Esophagus mucosa (tissue), 1 donor: ENCODE measurements at regions not wholly inside any gene's neighbourhood (a gene's known extent, or its start where the extent isn't known, plus 50 kb on each side); places are given as distances from the start of the nearest gene placed in this dataset.
"Not testable (repeated sequence)": the region's sequence is repeated elsewhere in the genome, so short reads cannot be mapped to it uniquely, and the experiment has no call there.

Experiments used
- ATAC-seq: fragments of 200-7000 bp; cut with Tn5 transposase; one replicate; pipeline ENCODE4 v1.9.1; 2020
- donor health status: DM: yes; HTN: yes; CAD: no.

DNA sequence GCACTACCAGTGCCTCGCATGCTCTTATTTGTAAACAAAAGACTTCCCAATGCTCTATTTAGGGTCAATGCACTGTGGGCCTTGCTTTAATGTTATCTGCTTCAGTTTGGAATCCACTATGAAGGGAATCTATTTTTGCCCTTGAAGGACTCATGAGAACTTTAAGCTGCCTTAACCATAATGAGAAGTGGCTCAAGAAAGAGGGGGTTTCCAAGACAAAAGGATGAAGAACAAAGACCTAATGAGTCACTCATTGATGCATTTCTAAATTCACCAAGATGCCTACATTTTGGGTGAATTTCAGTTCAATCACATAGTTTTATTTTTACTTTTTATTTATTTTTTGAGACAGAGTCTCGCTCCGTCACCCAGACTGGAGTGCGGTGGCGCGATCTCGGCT, 228.2 kb downstream of the LY86 start:
- ATAC-seq: no peak

- ATAC-seq: no peak
Measured at GRCh38 chr6:6818078-6818639, 229.6 kb downstream of the LY86 start.

GRCh38 chr6:6820641-6821238, 232.2 kb downstream of the LY86 start:
- ATAC-seq: peak; percentile 96

- no peak for ATAC-seq
Measured at GRCh38 chr6:6821639-6822261, 233.2 kb downstream of the LY86 start.

GRCh38 chr6:6823030-6823429, 234.5 kb downstream of the LY86 start:
- ATAC-seq: no peak

GRCh38 chr6:6823568-6824224, 235.2 kb downstream of the LY86 start:
- no peak for ATAC-seq

DNA sequence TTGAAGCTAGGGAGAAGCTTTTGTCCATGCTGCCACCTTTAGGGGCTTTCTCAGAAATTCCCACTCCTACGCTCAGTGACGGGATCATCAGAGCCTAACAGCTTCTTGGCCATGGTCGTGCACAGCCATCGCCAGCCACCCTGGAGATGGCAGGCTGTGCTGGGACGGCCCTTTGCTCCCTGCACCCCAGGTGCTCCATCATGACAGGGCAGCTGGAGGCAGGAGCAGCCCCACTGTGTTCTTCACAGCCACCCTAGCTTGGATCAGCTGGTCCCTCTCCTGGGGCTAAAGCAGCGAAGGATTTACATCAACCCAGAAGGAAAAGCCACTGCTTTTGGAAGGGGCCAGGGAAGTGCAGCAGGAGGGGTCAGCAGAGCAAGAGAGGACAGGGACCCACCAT, 235.9 kb downstream of the LY86 start:
- ATAC-seq: no peak

DNA sequence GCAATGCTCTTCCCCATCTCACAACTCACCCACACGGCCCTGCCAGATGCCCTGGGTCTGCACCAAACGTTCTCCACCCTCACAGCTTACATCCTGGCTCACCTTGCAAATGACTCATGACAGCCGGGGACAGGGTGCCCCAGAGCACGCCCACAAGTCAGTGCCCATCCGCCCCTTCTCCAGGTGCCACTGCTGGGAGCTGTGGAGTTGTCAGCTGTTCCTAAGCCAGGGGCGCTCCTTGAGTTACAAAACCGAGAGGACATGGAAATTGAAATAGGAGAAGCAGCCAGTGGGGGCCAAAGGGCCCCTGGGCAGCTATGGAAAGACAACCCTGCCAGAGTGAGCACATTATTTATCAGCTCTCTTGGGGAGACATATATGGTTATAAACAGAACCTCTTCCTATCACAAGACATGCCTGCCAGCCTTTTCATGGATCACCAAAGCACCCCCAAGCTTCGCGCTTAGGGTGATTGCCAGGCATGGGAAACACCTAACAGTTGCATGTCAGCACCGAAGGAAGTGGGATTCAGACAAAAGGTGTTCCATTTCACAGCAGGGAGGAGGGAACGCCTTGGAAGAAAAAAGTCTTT, 236.8 kb downstream of the LY86 start:
- peak; percentile 78 for ATAC-seq

GRCh38 chr6:6826095-6826901, 237.8 kb downstream of the LY86 start:
- peak; percentile 44 for ATAC-seq

GRCh38 chr6:6826961-6827360, 238.4 kb downstream of the LY86 start:
- no peak for ATAC-seq

- ATAC-seq: no peak
Measured at GRCh38 chr6:6829872-6830685, 241.6 kb downstream of the LY86 start.

- not testable (repeated sequence) for ATAC-seq
Measured at GRCh38 chr6:6830686-6831063, 242.2 kb downstream of the LY86 start.

DNA sequence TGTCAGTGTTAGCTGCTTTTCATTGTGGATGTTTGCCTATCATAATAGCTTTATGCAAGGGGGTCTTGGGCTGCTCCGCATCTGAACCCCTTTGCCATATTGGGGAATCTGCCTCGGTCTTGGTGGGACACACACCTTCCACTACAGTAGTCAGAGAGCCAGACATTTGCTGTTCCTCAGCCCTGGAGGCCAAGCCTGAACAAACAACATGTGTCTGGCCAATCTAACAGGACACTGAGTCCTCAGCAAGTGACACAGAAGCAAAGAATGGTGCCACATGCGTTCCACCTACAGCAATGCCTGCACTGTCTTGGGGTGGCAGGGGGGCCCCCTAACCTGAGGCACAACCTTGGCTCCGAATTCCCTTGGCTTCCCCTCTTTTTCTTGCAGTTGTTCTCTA, 243.9 kb downstream of the LY86 start:
- no peak for ATAC-seq

GRCh38 chr6:6834356-6835222, 246.1 kb downstream of the LY86 start:
- peak; percentile 36 for ATAC-seq

DNA sequence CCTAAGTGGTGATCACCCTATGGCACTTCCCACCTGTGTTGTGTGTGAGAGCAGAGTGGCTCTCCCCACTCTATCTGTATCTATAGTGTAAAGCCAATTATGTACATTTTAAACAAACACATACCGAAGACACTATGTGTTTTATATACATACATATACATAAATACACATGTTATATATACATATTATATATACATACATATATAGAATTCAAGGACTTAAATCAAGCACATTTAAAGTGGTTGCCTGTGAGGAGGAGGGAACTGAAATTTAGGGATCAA, 246.6 kb downstream of the LY86 start:
- no peak for ATAC-seq

GRCh38 chr6:6836609-6837406, 248.3 kb downstream of the LY86 start:
- no peak for ATAC-seq

DNA sequence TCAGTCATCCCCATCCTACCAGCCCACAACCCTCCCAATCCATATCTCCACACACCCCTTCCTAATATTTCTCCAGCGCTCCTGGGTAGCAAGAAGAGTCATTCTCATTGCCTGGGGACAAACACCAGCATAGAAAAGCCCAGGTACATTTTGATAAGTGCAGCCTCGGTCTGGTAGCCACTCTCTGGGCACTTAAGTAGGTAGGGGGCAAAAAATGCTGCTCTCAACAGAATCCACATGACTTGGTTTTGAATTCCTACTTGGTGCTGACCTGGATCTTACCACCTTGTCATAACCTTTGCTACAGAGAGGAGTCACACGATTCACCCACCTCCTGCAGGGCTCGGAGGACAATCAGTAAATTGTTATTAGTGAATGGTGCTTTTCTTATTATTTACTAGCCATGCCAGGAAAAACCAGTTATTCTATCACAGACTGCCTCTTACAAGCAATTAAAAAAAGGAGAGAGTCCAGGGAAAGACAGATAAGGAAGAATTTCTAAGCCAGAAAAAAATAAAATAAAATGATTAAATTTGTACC, 249.1 kb downstream of the LY86 start:
- no peak for ATAC-seq

DNA sequence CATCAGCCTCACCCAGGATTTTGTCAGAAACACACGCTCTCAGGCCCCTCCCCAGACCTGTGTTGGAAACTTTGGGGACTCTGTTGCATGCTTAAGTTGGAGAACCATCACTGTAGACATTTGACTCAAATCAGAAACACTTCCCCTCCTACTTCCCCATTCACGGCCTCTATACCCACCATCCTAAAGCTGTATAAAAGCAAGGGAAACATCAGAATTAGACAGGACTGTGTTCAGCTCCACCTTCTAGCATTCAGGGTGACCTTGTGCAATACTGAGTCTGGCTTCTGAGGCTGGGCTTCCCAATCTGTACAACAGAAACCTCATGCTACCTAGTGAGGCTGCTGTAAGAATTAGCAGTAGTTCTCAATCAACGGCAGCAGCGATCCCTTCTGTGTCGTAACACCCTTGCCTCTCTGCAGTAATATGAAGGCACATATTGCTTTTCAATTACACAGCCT, 252.3 kb downstream of the LY86 start:
- peak; percentile 19 for ATAC-seq

DNA sequence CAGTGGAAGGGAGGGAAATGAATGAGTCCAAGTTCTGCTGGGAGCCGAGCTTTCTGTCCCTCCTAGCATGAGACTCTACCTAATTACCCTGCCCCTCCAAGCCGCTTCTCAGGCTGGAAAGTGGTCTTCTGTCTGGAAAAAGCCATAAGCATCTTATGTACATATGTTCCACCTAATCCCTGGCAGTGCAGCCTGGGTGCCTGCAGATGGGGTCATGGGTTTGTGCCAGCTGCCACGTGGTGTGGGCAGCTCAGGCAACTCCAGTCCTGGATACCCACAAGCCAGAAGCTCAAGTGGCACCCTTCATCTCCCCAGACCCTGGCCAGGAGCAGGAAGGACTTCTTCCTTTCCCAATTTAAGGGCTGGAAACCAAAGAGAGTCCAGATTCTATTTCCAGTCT, 253.1 kb downstream of the LY86 start:
- ATAC-seq: peak; percentile 24

- ATAC-seq: peak; percentile 34
Measured at GRCh38 chr6:6842291-6842690, 253.8 kb downstream of the LY86 start.
